ENCODE measurements at regions not wholly inside any gene's neighbourhood (a gene's known extent, or its start where the extent isn't known, plus 50 kb on each side); places are given as distances from the start of the nearest gene placed in this dataset.

- TF ChIP-seq CTCF (IDR thresholded peaks at IDR 0.05; ENCODE audit: low read length): no peak
- TF ChIP-seq EZH2 (optimal IDR thresholded peaks at IDR 0.05; ENCODE audit: low read depth, low read length): no peak
- TF ChIP-seq EZH2phosphoT487 (IDR thresholded peaks at IDR 0.05; ENCODE audit: low read length): no peak
These were observed 356.8 kb upstream of the KIF2A start for GRCh38 chr5:61949054-61949678.
